Upper lobe of right lung (tissue), 1 donor: ENCODE measurements at regions not wholly inside any gene's neighbourhood (a gene's known extent, or its start where the extent isn't known, plus 50 kb on each side); places are given as distances from the start of the nearest gene placed in this dataset.

Source experiments
- ATAC-seq: fragments of 200-7000 bp; cut with Tn5 transposase; one replicate; pipeline ENCODE4 v1.9.1; 2020; ENCODE audit warnings: mild to moderate bottlenecking, moderate library complexity
- DNase-seq: peaks from one replicate; pipeline ENCODE4 v3.0.0-alpha.2; 2020
- H3K27ac ChIP-seq: fragments of 200-600 bp; one replicate; pipeline ENCODE4 v1.8.0; 2022
- H3K27me3 ChIP-seq: fragments of 200-600 bp; one replicate; pipeline ENCODE4 v1.8.0; 2022; ENCODE audit warnings: mild to moderate bottlenecking
- H3K36me3 ChIP-seq: fragments of 200-600 bp; one replicate; pipeline ENCODE4 v1.8.0; 2022
- H3K4me1 ChIP-seq: fragments of 200-600 bp; one replicate; pipeline ENCODE4 v1.8.0; 2022
- H3K4me3 ChIP-seq: fragments of 200-600 bp; one replicate; pipeline ENCODE4 v1.8.0; 2022; ENCODE audit warnings: mild to moderate bottlenecking
- H3K9me3 ChIP-seq: fragments of 200-600 bp; one replicate; pipeline ENCODE4 v1.8.0; 2022
- CTCF ChIP-seq: fragments of 200-600 bp; IDR thresholded peaks from one replicate; pipeline ENCODE4 v1.8.0; 2022; ENCODE audit warnings: antibody characterized with exemption
- intact Hi-C: fragments of 100-400 bp; cut with DNase I; formaldehyde crosslinking; loops from one replicate; pipeline ENCODE4 v1.11.0; 2022
- donor health status: DM: no; HTN: yes; CAD: no; lungs with severe emphysema.

DNA sequence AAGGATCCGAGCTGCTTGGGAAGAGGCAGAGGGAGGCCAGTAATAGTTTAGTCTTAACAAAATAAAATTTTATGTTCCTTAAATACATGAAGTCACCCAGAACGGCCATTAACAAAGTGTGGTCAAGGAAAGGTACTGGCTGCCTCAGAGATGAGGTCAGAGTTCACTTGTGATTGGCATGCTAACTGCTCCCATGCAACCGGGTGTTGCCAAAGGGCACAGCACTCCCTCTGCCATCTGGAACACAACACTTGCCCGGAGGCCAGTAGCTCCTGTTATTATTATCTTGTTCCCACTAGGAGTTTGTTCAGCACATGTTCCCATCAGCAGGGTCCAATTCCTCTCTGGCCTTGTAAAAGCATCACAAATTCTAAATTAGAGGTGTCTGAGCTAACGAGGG is 207.0 kb downstream of the CYP26B1 start:
- Histone ChIP-seq H3K4me1 (no peaks in the 10 kb centered on the region), H3K9me3 (no peaks in the 10 kb centered on the region), H3K36me3 (no peaks in the 10 kb centered on the region), H3K4me3 (no peak overlapping the region), H3K27ac (no peak overlapping the region), H3K27me3 (no peaks in the 10 kb centered on the region)
- DNase-seq (peak; percentile 36), ATAC-seq (no peak)
- intact Hi-C loops: no loop called here
- TF ChIP-seq CTCF: no peak

DNA sequence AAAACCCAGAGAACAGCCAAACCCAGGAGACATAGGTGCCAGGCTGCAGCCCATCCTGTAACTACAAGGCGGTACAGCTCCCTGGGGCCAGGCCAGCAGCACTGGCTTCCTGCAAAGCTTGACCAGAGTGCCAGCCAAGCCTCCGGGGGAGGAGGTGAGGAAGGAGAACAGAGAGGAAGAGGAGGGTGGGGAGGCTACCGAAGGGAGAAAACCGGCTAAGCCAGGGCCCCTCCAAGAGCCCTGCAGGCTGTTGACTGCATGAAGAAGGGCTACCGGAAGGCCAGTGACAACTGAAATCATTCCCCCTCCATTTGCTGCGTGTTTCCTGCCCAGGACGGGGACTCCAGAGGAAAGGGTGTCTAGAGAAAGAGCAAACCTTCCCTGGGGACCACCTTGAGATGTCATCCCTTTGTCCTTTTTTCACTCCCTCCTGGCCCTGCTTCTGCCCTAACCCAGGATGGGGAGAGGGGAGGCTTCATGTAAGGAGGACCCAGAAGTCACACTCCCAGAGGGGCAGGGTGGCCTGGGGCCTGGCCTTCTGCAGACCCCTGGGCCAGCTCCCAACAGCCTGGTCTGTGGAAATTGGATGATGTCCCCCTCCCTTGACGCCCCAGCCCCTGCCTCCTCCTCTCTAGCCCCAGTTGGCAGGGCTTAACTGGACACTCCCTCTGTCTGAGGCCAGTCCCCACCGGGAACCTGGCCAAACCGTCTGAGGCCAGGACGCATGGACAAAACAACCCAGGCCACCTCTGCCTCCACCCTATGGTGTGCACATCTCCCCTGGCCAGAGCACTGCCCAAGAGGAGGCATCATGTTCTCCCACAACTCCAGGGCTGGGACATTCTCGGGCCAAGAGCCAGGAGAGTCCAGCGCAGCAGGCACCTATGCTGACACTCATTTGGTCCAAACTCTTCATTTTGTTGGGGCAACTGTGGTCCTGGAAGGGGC is 207.8 kb downstream of the CYP26B1 start:
- TF ChIP-seq CTCF: no peak
- H3K9me3 ChIP-seq: no peaks in the 10 kb centered on the region
- no peaks in the 10 kb centered on the region for H3K27me3 ChIP-seq
- intact Hi-C loops: no loop called here
- H3K27ac ChIP-seq: no peak overlapping the region
- no peak overlapping the region for H3K4me3 ChIP-seq
- no peak for ATAC-seq
- H3K36me3 ChIP-seq: no peaks in the 10 kb centered on the region
- H3K4me1 ChIP-seq: no peaks in the 10 kb centered on the region
- DNase-seq: peak; percentile 47

DNA sequence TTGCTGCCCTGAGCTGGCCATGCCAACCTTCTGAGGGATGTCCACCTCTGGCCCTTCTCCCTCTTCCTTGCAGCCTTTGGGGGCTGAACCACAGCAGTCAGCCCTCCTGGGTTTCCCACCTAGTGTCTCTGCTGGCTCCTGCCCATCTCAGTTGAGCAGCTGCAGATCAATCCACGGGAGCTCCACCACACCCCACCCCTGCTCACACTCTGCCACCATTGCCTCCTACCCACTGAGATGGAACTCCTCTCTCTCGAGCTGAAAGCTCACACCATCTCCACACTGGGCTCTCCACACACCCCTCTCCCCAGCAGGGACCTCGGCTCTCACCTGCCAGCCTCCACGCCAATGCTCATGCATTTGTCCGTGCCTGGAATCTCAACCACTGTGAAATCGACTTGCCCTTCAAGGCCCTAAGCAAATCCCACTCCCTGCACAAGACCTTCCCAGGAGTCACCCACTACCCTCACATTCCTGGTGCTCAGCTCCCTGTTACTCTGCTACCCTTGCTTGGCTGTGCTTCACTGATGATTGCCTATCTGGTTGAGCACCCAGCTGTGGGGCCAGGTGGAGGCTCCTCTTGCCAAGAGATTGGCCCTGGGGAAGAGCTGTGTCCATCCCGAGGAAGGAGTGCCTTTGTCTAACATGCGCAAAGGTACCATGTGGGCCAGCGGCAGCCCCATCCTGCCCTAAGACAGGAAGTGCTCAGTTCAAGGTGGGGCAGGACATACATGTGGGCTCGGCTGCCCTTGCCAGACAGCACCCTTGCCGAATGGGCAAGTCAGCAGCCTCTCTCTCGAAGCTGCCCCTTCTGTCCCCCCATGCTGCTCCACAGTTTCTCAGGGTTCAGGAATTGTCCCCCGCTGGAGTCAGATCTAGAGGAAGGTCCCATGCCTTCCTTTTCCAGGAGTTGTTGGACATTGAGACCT is 208.7 kb downstream of the CYP26B1 start:
- TF ChIP-seq CTCF: no peak
- H3K4me3 ChIP-seq: no peak overlapping the region
- H3K27me3 ChIP-seq: no peaks in the 10 kb centered on the region
- no peaks in the 10 kb centered on the region for H3K4me1 ChIP-seq
- no peaks in the 10 kb centered on the region for H3K36me3 ChIP-seq
- H3K9me3 ChIP-seq: no peaks in the 10 kb centered on the region
- no peak overlapping the region for H3K27ac ChIP-seq
- ATAC-seq (no peak), DNase-seq (peak; percentile 45)
- intact Hi-C loops: no loop called here

- Histone ChIP-seq H3K4me3 (no peak overlapping the region), H3K4me1 (no peaks in the 10 kb centered on the region), H3K9me3 (no peaks in the 10 kb centered on the region), H3K36me3 (no peaks in the 10 kb centered on the region), H3K27ac (no peak overlapping the region), H3K27me3 (no peaks in the 10 kb centered on the region)
- ATAC-seq (no peak), DNase-seq (peak; percentile 30)
- intact Hi-C loops: no loop called here
- TF ChIP-seq CTCF: no peak
Measured at GRCh38 chr2:71938108-71938507, 209.6 kb downstream of the CYP26B1 start.

GRCh38 chr2:71937396-71937795 is 210.3 kb downstream of the CYP26B1 start:
- TF ChIP-seq CTCF: no peak
- Histone ChIP-seq H3K4me3 (no peak overlapping the region), H3K9me3 (no peaks in the 10 kb centered on the region), H3K4me1 (no peaks in the 10 kb centered on the region), H3K36me3 (no peaks in the 10 kb centered on the region), H3K27me3 (no peaks in the 10 kb centered on the region), H3K27ac (no peak overlapping the region)
- DNase-seq: no peak
- no peak for ATAC-seq
- intact Hi-C loops: no loop called here
